B cell (primary cell): ENCODE measurements at regions not wholly inside any gene's neighbourhood (a gene's known extent, or its start where the extent isn't known, plus 50 kb on each side); places are given as distances from the start of the nearest gene placed in this dataset.

ENCODE experiments used
- EZH2 ChIP-seq: IDR thresholded peaks from 2 replicates; pipeline ENCODE4 v1.6.1; 2012; ENCODE audit warnings: borderline replicate concordance, low read depth, mild to moderate bottlenecking, moderate library complexity, low read length; ENCODE audit not compliant: insufficient read depth, poor library complexity, severe bottlenecking
- TF ChIP-seq, protein P1 (sequence below): fragments of 200-600 bp; IDR thresholded peaks from one replicate; pipeline ENCODE4 v1.8.0; 2022; ENCODE audit warnings: antibody characterized with exemption, mild to moderate bottlenecking

GRCh38 chr11:42410251-42410955 is 901.4 kb upstream of the API5 start:
- TF ChIP-seq, protein P1, sequence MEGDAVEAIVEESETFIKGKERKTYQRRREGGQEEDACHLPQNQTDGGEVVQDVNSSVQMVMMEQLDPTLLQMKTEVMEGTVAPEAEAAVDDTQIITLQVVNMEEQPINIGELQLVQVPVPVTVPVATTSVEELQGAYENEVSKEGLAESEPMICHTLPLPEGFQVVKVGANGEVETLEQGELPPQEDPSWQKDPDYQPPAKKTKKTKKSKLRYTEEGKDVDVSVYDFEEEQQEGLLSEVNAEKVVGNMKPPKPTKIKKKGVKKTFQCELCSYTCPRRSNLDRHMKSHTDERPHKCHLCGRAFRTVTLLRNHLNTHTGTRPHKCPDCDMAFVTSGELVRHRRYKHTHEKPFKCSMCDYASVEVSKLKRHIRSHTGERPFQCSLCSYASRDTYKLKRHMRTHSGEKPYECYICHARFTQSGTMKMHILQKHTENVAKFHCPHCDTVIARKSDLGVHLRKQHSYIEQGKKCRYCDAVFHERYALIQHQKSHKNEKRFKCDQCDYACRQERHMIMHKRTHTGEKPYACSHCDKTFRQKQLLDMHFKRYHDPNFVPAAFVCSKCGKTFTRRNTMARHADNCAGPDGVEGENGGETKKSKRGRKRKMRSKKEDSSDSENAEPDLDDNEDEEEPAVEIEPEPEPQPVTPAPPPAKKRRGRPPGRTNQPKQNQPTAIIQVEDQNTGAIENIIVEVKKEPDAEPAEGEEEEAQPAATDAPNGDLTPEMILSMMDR, result no peak
- no peak for TF ChIP-seq EZH2
